ENCODE measurements at regions not wholly inside any gene's neighbourhood (a gene's known extent, or its start where the extent isn't known, plus 50 kb on each side); places are given as distances from the start of the nearest gene placed in this dataset.

DNA sequence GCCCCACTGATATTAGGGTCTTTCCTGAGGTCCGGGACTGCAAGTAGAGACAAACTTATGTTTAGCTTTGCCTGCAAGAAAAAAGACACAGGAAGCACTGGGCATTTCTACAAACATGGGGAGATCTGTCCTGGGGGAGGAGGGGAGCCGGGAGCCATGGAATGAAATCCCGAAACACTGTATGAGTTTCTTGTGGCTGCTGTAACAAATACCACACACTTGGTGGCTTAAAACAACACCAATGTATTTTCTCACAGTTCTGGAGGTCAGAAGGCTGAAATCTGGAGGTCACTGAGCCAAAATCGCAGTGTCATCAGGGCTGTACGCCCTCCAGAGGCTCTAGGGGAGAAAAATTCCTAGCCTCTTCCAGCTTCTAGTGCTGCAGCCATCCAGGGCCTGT is 114.0 kb upstream of the CHST15 start:
- TF ChIP-seq, protein P1, sequence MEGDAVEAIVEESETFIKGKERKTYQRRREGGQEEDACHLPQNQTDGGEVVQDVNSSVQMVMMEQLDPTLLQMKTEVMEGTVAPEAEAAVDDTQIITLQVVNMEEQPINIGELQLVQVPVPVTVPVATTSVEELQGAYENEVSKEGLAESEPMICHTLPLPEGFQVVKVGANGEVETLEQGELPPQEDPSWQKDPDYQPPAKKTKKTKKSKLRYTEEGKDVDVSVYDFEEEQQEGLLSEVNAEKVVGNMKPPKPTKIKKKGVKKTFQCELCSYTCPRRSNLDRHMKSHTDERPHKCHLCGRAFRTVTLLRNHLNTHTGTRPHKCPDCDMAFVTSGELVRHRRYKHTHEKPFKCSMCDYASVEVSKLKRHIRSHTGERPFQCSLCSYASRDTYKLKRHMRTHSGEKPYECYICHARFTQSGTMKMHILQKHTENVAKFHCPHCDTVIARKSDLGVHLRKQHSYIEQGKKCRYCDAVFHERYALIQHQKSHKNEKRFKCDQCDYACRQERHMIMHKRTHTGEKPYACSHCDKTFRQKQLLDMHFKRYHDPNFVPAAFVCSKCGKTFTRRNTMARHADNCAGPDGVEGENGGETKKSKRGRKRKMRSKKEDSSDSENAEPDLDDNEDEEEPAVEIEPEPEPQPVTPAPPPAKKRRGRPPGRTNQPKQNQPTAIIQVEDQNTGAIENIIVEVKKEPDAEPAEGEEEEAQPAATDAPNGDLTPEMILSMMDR (IDR thresholded peaks at IDR 0.05): no peak
- no peak for TF ChIP-seq POLR2A (IDR thresholded peaks at IDR 0.05)
